GM23338 (cell line): ENCODE measurements at regions not wholly inside any gene's neighbourhood (a gene's known extent, or its start where the extent isn't known, plus 50 kb on each side); places are given as distances from the start of the nearest gene placed in this dataset.

ENCODE experiments used
- ATAC-seq: fragments of 200-7000 bp; cut with Tn5 transposase; 3 replicates; pipeline ENCODE4 v1.9.1; 2020
- DNase-seq: peaks from one replicate; pipeline ENCODE4 v3.0.0-alpha.2; 2015; ENCODE audit warnings: low spot score
- H2AFZ ChIP-seq: fragments of 200-600 bp; sonication (generic); 2 replicates; pipeline ENCODE4 v1.8.0; 2016; ENCODE audit warnings: antibody characterized with exemption, mild to moderate bottlenecking, moderate library complexity
- H3F3A ChIP-seq: fragments of 200-600 bp; sonication (generic); replicated peaks from 2 replicates; pipeline ENCODE4 v1.8.0; 2017; ENCODE audit warnings: antibody characterized with exemption, mixed run types, low read depth
- H3K27ac ChIP-seq: fragments of 200-600 bp; sonication (generic); 2 replicates; pipeline ENCODE4 v1.6.1; 2016; ENCODE audit warnings: low read depth
- H3K27me3 ChIP-seq: fragments of 200-600 bp; sonication (generic); 2 replicates; pipeline ENCODE4 v1.8.0; 2016; ENCODE audit warnings: mild to moderate bottlenecking, mixed run types, moderate library complexity; ENCODE audit not compliant: insufficient read depth
- H3K36me3 ChIP-seq: fragments of 200-600 bp; sonication (generic); 2 replicates; pipeline ENCODE4 v1.8.0; 2016; ENCODE audit warnings: mild to moderate bottlenecking; ENCODE audit not compliant: insufficient read depth
- H3K4me1 ChIP-seq: fragments of 200-600 bp; sonication (generic); 2 replicates; pipeline ENCODE4 v1.8.0; 2016; ENCODE audit warnings: mild to moderate bottlenecking, moderate library complexity; ENCODE audit not compliant: insufficient read depth
- H3K4me2 ChIP-seq: fragments of 200-600 bp; sonication (generic); 2 replicates; pipeline ENCODE4 v1.7.1; 2017; ENCODE audit warnings: mixed run types
- H3K4me3 ChIP-seq: fragments of 200-600 bp; sonication (generic); 2 replicates; pipeline ENCODE4 v1.6.1; 2016; ENCODE audit warnings: mixed run types
- H3K79me2 ChIP-seq: fragments of 200-600 bp; sonication (generic); replicated peaks from 2 replicates; pipeline ENCODE4 v1.8.0; 2017; ENCODE audit warnings: mild to moderate bottlenecking; ENCODE audit not compliant: insufficient read depth
- H3K9me2 ChIP-seq: fragments of 200-600 bp; sonication (generic); 2 replicates; pipeline ENCODE4 v1.8.0; 2017; ENCODE audit not compliant: insufficient read depth
- H4K20me1 ChIP-seq: fragments of 200-600 bp; sonication (generic); replicated peaks from 2 replicates; pipeline ENCODE4 v1.8.0; 2017; ENCODE audit warnings: mild to moderate bottlenecking; ENCODE audit not compliant: insufficient read depth
- H3K27ac Mint-ChIP-seq: 2 replicates; pipeline ENCODE4 v1.8.0; 2020; ENCODE audit warnings: inconsistent platforms, mild to moderate bottlenecking, moderate library complexity, mixed read lengths
- H3K27me3 Mint-ChIP-seq: 3 replicates; pipeline ENCODE4 v1.8.0; 2022; ENCODE audit warnings: low read depth, mild to moderate bottlenecking, moderate library complexity, mixed read lengths, inconsistent platforms; ENCODE audit not compliant: insufficient read depth, poor library complexity
- H3K36me3 Mint-ChIP-seq: 3 replicates; pipeline ENCODE4 v1.8.0; 2021; ENCODE audit warnings: low read depth, mild to moderate bottlenecking, inconsistent platforms, moderate library complexity, mixed read lengths
- H3K4me1 Mint-ChIP-seq: 3 replicates; pipeline ENCODE4 v1.8.0; 2020; ENCODE audit warnings: mild to moderate bottlenecking, inconsistent platforms, mixed read lengths
- H3K4me3 Mint-ChIP-seq: 3 replicates; pipeline ENCODE4 v1.8.0; 2021; ENCODE audit warnings: moderate library complexity, mild to moderate bottlenecking, inconsistent platforms, mixed read lengths
- H3K9me3 Mint-ChIP-seq: 3 replicates; pipeline ENCODE4 v1.8.0; 2020; ENCODE audit warnings: moderate library complexity, mild to moderate bottlenecking, inconsistent platforms, mixed read lengths
- CREB1 ChIP-seq: fragments of 250-450 bp; sonication (Bioruptor Pico); IDR thresholded peaks from 2 replicates; pipeline ENCODE4 v1.5.0; 2020; ENCODE audit warnings: low read depth, mild to moderate bottlenecking, moderate library complexity
- EZH2 ChIP-seq: fragments of 200-600 bp; sonication (generic); IDR thresholded peaks from one replicate; pipeline ENCODE4 v1.8.0; 2017; ENCODE audit warnings: antibody characterized with exemption, mild to moderate bottlenecking, low read depth; ENCODE audit not compliant: unreplicated experiment
- EZH2phosphoT487 ChIP-seq: fragments of 200-600 bp; sonication (generic); IDR thresholded peaks from one replicate; pipeline ENCODE4 v1.8.1; 2018; ENCODE audit warnings: antibody characterized with exemption; ENCODE audit not compliant: unreplicated experiment
- JUNB ChIP-seq: IDR thresholded peaks from one replicate; pipeline ENCODE4 v1.6.1; 2016; ENCODE audit warnings: antibody characterized with exemption; ENCODE audit not compliant: unreplicated experiment
- NANOG ChIP-seq: IDR thresholded peaks from 2 replicates; pipeline ENCODE4 v1.6.1; 2016; ENCODE audit warnings: antibody characterized with exemption, borderline replicate concordance
- POLR2AphosphoS5 ChIP-seq: IDR thresholded peaks from 2 replicates; pipeline ENCODE4 v1.6.1; 2016; ENCODE audit warnings: antibody characterized with exemption, low read depth
- STAT1 ChIP-seq: IDR thresholded peaks from one replicate; pipeline ENCODE4 v1.6.1; 2016; ENCODE audit warnings: antibody characterized with exemption; ENCODE audit not compliant: unreplicated experiment
- ZNF114 ChIP-seq: fragments of 250-450 bp; sonication (Bioruptor Pico); IDR thresholded peaks from 2 replicates; pipeline ENCODE4 v1.5.0; 2020; ENCODE audit warnings: mild to moderate bottlenecking, moderate library complexity
- ZNF331 ChIP-seq: fragments of 250-450 bp; sonication (Bioruptor Pico); IDR thresholded peaks from 2 replicates; pipeline ENCODE4 v1.5.0; 2020; ENCODE audit warnings: low read depth, mild to moderate bottlenecking, moderate library complexity
- TF ChIP-seq, protein P1 (sequence below): fragments of 250-450 bp; sonication (Bioruptor Pico); IDR thresholded peaks from 2 replicates; pipeline ENCODE4 v1.5.0; 2020; ENCODE audit warnings: mild to moderate bottlenecking, moderate library complexity
- TF ChIP-seq, protein P2 (sequence below): IDR thresholded peaks from 2 replicates; pipeline ENCODE4 v1.6.1; 2016; ENCODE audit warnings: antibody characterized with exemption
- TF ChIP-seq, protein P3 (sequence below), 2 experiments: fragments of 200-600 bp in 1 of 2; sonication (generic) in 1 of 2; conservative IDR thresholded peaks; 2 replicates each; pipeline versions ENCODE4 v1.5.1 to v1.6.1; 2016 to 2017; ENCODE audit warnings: antibody characterized with exemption in 2 of 2, low read depth in 2 of 2, mild to moderate bottlenecking in 2 of 2, moderate library complexity in 1 of 2
- TF ChIP-seq, protein P4 (sequence below): IDR thresholded peaks from one replicate; pipeline ENCODE4 v1.6.1; 2018; ENCODE audit warnings: antibody characterized with exemption; ENCODE audit not compliant: unreplicated experiment

DNA sequence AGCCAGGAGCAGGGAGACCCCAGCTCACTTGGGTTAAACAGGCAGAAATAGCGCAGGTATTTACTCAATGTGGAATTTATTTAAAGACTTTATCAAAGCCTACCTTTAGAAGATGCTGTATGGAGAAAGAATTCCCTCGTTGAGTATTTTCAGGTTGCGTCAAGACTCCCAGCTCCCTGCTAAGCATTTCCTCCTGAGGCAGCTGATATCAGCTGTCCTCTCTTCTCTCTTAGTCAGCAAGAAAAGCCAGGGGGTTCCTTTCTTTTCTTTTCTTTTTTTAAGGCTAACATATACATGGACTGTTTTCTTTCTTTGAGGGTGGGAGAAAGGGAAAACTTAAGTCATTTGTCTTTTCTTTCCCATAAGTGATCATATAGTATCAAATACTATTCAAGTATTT is 125.8 kb upstream of the POU2AF2 start:
- Histone ChIP-seq H3K27me3 (no peaks in the 10 kb centered on the region), H3K36me3 (no peaks in the 10 kb centered on the region), H4K20me1 (no peaks in the 10 kb centered on the region), H3K79me2 (no peaks in the 10 kb centered on the region), H3K9me2 (no peaks in the 10 kb centered on the region), H3F3A (no peaks in the 10 kb centered on the region), H3K4me2 (no peak overlapping the region), H3K27ac (no peak overlapping the region), H3K4me3 (no peak overlapping the region), H3K4me1 (no peaks in the 10 kb centered on the region), H2AFZ (no peak overlapping the region)
- Mint-ChIP-seq H3K4me1 (no peaks in the 10 kb centered on the region), H3K9me3 (no peaks in the 10 kb centered on the region), H3K27ac (no peak overlapping the region), H3K4me3 (no peak overlapping the region), H3K27me3 (peaks cover 2% of the 10 kb centered on the region), H3K36me3 (no peaks in the 10 kb centered on the region; the same call in 2 of the 3 replicates)
- TF ChIP-seq, protein P1, sequence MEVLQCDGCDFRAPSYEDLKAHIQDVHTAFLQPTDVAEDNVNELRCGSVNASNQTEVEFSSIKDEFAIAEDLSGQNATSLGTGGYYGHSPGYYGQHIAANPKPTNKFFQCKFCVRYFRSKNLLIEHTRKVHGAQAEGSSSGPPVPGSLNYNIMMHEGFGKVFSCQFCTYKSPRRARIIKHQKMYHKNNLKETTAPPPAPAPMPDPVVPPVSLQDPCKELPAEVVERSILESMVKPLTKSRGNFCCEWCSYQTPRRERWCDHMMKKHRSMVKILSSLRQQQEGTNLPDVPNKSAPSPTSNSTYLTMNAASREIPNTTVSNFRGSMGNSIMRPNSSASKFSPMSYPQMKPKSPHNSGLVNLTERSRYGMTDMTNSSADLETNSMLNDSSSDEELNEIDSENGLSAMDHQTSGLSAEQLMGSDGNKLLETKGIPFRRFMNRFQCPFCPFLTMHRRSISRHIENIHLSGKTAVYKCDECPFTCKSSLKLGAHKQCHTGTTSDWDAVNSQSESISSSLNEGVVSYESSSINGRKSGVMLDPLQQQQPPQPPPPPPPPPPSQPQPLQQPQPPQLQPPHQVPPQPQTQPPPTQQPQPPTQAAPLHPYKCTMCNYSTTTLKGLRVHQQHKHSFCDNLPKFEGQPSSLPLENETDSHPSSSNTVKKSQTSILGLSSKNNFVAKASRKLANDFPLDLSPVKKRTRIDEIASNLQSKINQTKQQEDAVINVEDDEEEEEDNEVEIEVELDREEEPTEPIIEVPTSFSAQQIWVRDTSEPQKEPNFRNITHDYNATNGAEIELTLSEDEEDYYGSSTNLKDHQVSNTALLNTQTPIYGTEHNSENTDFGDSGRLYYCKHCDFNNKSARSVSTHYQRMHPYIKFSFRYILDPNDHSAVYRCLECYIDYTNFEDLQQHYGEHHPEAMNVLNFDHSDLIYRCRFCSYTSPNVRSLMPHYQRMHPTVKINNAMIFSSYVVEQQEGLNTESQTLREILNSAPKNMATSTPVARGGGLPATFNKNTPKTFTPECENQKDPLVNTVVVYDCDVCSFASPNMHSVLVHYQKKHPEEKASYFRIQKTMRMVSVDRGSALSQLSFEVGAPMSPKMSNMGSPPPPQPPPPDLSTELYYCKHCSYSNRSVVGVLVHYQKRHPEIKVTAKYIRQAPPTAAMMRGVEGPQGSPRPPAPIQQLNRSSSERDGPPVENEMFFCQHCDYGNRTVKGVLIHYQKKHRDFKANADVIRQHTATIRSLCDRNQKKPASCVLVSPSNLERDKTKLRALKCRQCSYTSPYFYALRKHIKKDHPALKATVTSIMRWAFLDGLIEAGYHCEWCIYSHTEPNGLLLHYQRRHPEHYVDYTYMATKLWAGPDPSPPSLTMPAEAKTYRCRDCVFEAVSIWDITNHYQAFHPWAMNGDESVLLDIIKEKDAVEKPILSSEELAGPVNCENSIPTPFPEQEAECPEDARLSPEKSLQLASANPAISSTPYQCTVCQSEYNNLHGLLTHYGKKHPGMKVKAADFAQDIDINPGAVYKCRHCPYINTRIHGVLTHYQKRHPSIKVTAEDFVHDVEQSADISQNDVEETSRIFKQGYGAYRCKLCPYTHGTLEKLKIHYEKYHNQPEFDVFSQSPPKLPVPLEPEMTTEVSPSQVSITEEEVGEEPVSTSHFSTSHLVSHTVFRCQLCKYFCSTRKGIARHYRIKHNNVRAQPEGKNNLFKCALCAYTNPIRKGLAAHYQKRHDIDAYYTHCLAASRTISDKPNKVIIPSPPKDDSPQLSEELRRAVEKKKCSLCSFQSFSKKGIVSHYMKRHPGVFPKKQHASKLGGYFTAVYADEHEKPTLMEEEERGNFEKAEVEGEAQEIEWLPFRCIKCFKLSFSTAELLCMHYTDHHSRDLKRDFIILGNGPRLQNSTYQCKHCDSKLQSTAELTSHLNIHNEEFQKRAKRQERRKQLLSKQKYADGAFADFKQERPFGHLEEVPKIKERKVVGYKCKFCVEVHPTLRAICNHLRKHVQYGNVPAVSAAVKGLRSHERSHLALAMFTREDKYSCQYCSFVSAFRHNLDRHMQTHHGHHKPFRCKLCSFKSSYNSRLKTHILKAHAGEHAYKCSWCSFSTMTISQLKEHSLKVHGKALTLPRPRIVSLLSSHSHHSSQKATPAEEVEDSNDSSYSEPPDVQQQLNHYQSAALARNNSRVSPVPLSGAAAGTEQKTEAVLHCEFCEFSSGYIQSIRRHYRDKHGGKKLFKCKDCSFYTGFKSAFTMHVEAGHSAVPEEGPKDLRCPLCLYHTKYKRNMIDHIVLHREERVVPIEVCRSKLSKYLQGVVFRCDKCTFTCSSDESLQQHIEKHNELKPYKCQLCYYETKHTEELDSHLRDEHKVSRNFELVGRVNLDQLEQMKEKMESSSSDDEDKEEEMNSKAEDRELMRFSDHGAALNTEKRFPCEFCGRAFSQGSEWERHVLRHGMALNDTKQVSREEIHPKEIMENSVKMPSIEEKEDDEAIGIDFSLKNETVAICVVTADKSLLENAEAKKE (CRISPR knock-in tag): no peak
- TF ChIP-seq CREB1 (CRISPR knock-in tag): no peak
- TF ChIP-seq STAT1: no peak
- no peak for TF ChIP-seq EZH2phosphoT487
- TF ChIP-seq, protein P2, sequence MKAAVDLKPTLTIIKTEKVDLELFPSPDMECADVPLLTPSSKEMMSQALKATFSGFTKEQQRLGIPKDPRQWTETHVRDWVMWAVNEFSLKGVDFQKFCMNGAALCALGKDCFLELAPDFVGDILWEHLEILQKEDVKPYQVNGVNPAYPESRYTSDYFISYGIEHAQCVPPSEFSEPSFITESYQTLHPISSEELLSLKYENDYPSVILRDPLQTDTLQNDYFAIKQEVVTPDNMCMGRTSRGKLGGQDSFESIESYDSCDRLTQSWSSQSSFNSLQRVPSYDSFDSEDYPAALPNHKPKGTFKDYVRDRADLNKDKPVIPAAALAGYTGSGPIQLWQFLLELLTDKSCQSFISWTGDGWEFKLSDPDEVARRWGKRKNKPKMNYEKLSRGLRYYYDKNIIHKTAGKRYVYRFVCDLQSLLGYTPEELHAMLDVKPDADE: no peak
- TF ChIP-seq ZNF331: no peak
- TF ChIP-seq ZNF114 (CRISPR knock-in tag): no peak
- no peak for TF ChIP-seq NANOG
- TF ChIP-seq EZH2: no peak
- TF ChIP-seq, protein P3, sequence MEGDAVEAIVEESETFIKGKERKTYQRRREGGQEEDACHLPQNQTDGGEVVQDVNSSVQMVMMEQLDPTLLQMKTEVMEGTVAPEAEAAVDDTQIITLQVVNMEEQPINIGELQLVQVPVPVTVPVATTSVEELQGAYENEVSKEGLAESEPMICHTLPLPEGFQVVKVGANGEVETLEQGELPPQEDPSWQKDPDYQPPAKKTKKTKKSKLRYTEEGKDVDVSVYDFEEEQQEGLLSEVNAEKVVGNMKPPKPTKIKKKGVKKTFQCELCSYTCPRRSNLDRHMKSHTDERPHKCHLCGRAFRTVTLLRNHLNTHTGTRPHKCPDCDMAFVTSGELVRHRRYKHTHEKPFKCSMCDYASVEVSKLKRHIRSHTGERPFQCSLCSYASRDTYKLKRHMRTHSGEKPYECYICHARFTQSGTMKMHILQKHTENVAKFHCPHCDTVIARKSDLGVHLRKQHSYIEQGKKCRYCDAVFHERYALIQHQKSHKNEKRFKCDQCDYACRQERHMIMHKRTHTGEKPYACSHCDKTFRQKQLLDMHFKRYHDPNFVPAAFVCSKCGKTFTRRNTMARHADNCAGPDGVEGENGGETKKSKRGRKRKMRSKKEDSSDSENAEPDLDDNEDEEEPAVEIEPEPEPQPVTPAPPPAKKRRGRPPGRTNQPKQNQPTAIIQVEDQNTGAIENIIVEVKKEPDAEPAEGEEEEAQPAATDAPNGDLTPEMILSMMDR (conservative IDR thresholded peaks at IDR 0.05; ENCODE audit: low read depth in 2 of 2): no peak
- TF ChIP-seq JUNB: no peak
- TF ChIP-seq, protein P4, sequence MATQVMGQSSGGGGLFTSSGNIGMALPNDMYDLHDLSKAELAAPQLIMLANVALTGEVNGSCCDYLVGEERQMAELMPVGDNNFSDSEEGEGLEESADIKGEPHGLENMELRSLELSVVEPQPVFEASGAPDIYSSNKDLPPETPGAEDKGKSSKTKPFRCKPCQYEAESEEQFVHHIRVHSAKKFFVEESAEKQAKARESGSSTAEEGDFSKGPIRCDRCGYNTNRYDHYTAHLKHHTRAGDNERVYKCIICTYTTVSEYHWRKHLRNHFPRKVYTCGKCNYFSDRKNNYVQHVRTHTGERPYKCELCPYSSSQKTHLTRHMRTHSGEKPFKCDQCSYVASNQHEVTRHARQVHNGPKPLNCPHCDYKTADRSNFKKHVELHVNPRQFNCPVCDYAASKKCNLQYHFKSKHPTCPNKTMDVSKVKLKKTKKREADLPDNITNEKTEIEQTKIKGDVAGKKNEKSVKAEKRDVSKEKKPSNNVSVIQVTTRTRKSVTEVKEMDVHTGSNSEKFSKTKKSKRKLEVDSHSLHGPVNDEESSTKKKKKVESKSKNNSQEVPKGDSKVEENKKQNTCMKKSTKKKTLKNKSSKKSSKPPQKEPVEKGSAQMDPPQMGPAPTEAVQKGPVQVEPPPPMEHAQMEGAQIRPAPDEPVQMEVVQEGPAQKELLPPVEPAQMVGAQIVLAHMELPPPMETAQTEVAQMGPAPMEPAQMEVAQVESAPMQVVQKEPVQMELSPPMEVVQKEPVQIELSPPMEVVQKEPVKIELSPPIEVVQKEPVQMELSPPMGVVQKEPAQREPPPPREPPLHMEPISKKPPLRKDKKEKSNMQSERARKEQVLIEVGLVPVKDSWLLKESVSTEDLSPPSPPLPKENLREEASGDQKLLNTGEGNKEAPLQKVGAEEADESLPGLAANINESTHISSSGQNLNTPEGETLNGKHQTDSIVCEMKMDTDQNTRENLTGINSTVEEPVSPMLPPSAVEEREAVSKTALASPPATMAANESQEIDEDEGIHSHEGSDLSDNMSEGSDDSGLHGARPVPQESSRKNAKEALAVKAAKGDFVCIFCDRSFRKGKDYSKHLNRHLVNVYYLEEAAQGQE: no peak
- no peak for TF ChIP-seq POLR2AphosphoS5
- ATAC-seq (no peak), DNase-seq (peak; percentile 5)
